BLaER1 treated with 17β-estradiol and CSF1 and Interleukin-3, amounts not matched to agents 10 nM and 100 nM (cell line): ENCODE measurements at regions not wholly inside any gene's neighbourhood (a gene's known extent, or its start where the extent isn't known, plus 50 kb on each side); places are given as distances from the start of the nearest gene placed in this dataset.
A peak's percentile ranks its signal among the peaks of the same experiment; 100 is the strongest.

Experiments
- H3K27ac ChIP-seq, 11 experiments: shearing (Covaris generic); formaldehyde crosslinking; 2 replicates each; pipeline ENCODE4 v1.8.1; 2022
- H3K27me3 ChIP-seq, 11 experiments: shearing (Covaris generic); formaldehyde crosslinking; 2 replicates each; pipeline ENCODE4 v1.8.1; 2022
- H3K36me3 ChIP-seq, 11 experiments: shearing (Covaris generic); formaldehyde crosslinking; 2 replicates each; pipeline ENCODE4 v1.8.1; 2022
- H3K4me1 ChIP-seq, 10 experiments: shearing (Covaris generic); formaldehyde crosslinking; 2 replicates each; pipeline ENCODE4 v1.8.1; 2022
- H3K4me2 ChIP-seq, 11 experiments: shearing (Covaris generic); formaldehyde crosslinking; 2 replicates each; pipeline ENCODE4 v1.8.1; 2022
- H3K4me3 ChIP-seq, 10 experiments: shearing (Covaris generic); formaldehyde crosslinking; 2 replicates each; pipeline ENCODE4 v1.8.1; 2022
- H3K9ac ChIP-seq, 11 experiments: shearing (Covaris generic); formaldehyde crosslinking; 2 replicates each; pipeline ENCODE4 v1.8.1; 2022
- H3K9me3 ChIP-seq, 11 experiments: shearing (Covaris generic); formaldehyde crosslinking; replicated peaks in 1 of 11; 2 replicates each; pipeline ENCODE4 v1.8.1; 2022
- H4K20me1 ChIP-seq, 11 experiments: shearing (Covaris generic); formaldehyde crosslinking; 2 replicates each; pipeline ENCODE4 v1.8.1; 2022
- Cebpa-rat ChIP-seq, 11 experiments: shearing (Covaris generic); IDR thresholded peaks; 2 replicates each; pipeline ENCODE4 v1.8.1; 2022

GRCh38 chr3:145815707-145816413 lies 345.1 kb downstream of the PLOD2 start:
- Histone ChIP-seq H3K27ac (no peak overlapping the region), H3K4me3 (no peak overlapping the region), H4K20me1 (no peaks in the 10 kb centered on the region), H3K9me3 (no peaks in the 10 kb centered on the region), H3K9ac (no peak overlapping the region), H3K36me3 (no peaks in the 10 kb centered on the region), H3K27me3 (no peaks in the 10 kb centered on the region), H3K4me1 (no peaks in the 10 kb centered on the region), H3K4me2 (no peak overlapping the region)
- no peak for TF ChIP-seq Cebpa-rat (IDR thresholded peaks at IDR 0.05)

- Histone ChIP-seq H3K4me2 (no peak overlapping the region), H3K9ac (no peak overlapping the region), H3K27ac (no peak overlapping the region), H3K4me1 (no peaks in the 10 kb centered on the region), H3K36me3 (no peaks in the 10 kb centered on the region), H3K4me3 (no peak overlapping the region), H4K20me1 (no peaks in the 10 kb centered on the region), H3K27me3 (no peaks in the 10 kb centered on the region), H3K9me3 (no peaks in the 10 kb centered on the region)
- no peak for TF ChIP-seq Cebpa-rat (IDR thresholded peaks at IDR 0.05)
These were observed 343.0 kb downstream of the PLOD2 start for GRCh38 chr3:145817870-145818483.

GRCh38 chr3:145820170-145820569 lies 340.8 kb downstream of the PLOD2 start:
- H3K9me3 ChIP-seq: peaks cover 0 to 8% (median 4%) of the 10 kb centered on the region in 11 experiments; a peak in 4 of 22 replicates
- no peak overlapping the region for H3K4me2 ChIP-seq
- H3K36me3 ChIP-seq: no peaks in the 10 kb centered on the region
- H3K4me1 ChIP-seq: no peaks in the 10 kb centered on the region
- H3K27ac ChIP-seq: no peak overlapping the region
- H3K9ac ChIP-seq: no peak overlapping the region
- H3K4me3 ChIP-seq: no peak overlapping the region
- no peak for TF ChIP-seq Cebpa-rat (IDR thresholded peaks at IDR 0.05)
- no peaks in the 10 kb centered on the region for H3K27me3 ChIP-seq
- no peaks in the 10 kb centered on the region for H4K20me1 ChIP-seq

- no peak for TF ChIP-seq Cebpa-rat (IDR thresholded peaks at IDR 0.05)
- Histone ChIP-seq H3K4me2 (peak overlapping the region in 3 of 11 experiments; percentile 24 to 27 (median 25); a peak in 3 of 22 replicates), H3K27ac (no peak overlapping the region), H3K36me3 (no peaks in the 10 kb centered on the region), H3K9me3 (no peaks in the 10 kb centered on the region), H3K4me1 (peaks cover 0 to 10% (median 0%) of the 10 kb centered on the region in 10 experiments; a peak in 4 of 20 replicates), H3K9ac (no peak overlapping the region), H3K27me3 (no peaks in the 10 kb centered on the region), H4K20me1 (no peaks in the 10 kb centered on the region), H3K4me3 (no peak overlapping the region)
These were observed 318.6 kb downstream of the PLOD2 start for GRCh38 chr3:145842294-145842902.

GRCh38 chr3:145843561-145843960 lies 317.4 kb downstream of the PLOD2 start:
- no peak overlapping the region for H3K27ac ChIP-seq
- H3K27me3 ChIP-seq: no peaks in the 10 kb centered on the region
- no peak overlapping the region for H3K9ac ChIP-seq
- H3K36me3 ChIP-seq: no peaks in the 10 kb centered on the region
- H3K4me2 ChIP-seq: no peak overlapping the region
- TF ChIP-seq Cebpa-rat (IDR thresholded peaks at IDR 0.05): no peak
- peaks cover 0 to 10% (median 0%) of the 10 kb centered on the region in 10 experiments; a peak in 4 of 20 replicates for H3K4me1 ChIP-seq
- no peaks in the 10 kb centered on the region for H4K20me1 ChIP-seq
- H3K9me3 ChIP-seq: no peaks in the 10 kb centered on the region
- H3K4me3 ChIP-seq: no peak overlapping the region

- Histone ChIP-seq H3K4me3 (no peak overlapping the region), H3K27me3 (no peaks in the 10 kb centered on the region), H3K9me3 (no peaks in the 10 kb centered on the region), H4K20me1 (no peaks in the 10 kb centered on the region), H3K27ac (no peak overlapping the region), H3K36me3 (no peaks in the 10 kb centered on the region), H3K4me1 (no peaks in the 10 kb centered on the region), H3K9ac (no peak overlapping the region), H3K4me2 (no peak overlapping the region)
- 0 out of 22 replicates have a peak, but pooled peaks of 1 of the 11 experiments have one; percentile 24 for TF ChIP-seq Cebpa-rat (IDR thresholded peaks at IDR 0.05)
These were observed 311.9 kb downstream of the PLOD2 start for GRCh38 chr3:145849115-145849514.

- H3K4me1 ChIP-seq: no peaks in the 10 kb centered on the region
- H4K20me1 ChIP-seq: no peaks in the 10 kb centered on the region
- no peak overlapping the region for H3K9ac ChIP-seq
- no peaks in the 10 kb centered on the region for H3K9me3 ChIP-seq
- H3K4me2 ChIP-seq: no peak overlapping the region
- no peaks in the 10 kb centered on the region for H3K36me3 ChIP-seq
- TF ChIP-seq Cebpa-rat (IDR thresholded peaks at IDR 0.05): no peak
- no peak overlapping the region for H3K4me3 ChIP-seq
- no peaks in the 10 kb centered on the region for H3K27me3 ChIP-seq
- H3K27ac ChIP-seq: no peak overlapping the region
These were observed 306.5 kb downstream of the PLOD2 start for GRCh38 chr3:145854499-145854898.

GRCh38 chr3:145857956-145858355 lies 303.0 kb downstream of the PLOD2 start:
- no peak overlapping the region for H3K9ac ChIP-seq
- no peaks in the 10 kb centered on the region for H3K9me3 ChIP-seq
- no peak overlapping the region for H3K27ac ChIP-seq
- no peaks in the 10 kb centered on the region for H3K27me3 ChIP-seq
- H3K4me2 ChIP-seq: no peak overlapping the region
- TF ChIP-seq Cebpa-rat (IDR thresholded peaks at IDR 0.05): no peak
- no peaks in the 10 kb centered on the region for H3K36me3 ChIP-seq
- no peaks in the 10 kb centered on the region for H3K4me1 ChIP-seq
- H3K4me3 ChIP-seq: no peak overlapping the region
- no peaks in the 10 kb centered on the region for H4K20me1 ChIP-seq

- Histone ChIP-seq H4K20me1 (no peaks in the 10 kb centered on the region), H3K36me3 (no peaks in the 10 kb centered on the region), H3K27me3 (no peaks in the 10 kb centered on the region), H3K27ac (no peak overlapping the region), H3K9me3 (no peaks in the 10 kb centered on the region), H3K9ac (no peak overlapping the region), H3K4me2 (no peak overlapping the region), H3K4me1 (no peaks in the 10 kb centered on the region), H3K4me3 (no peak overlapping the region)
- no peak for TF ChIP-seq Cebpa-rat (IDR thresholded peaks at IDR 0.05)
These were observed 296.6 kb downstream of the PLOD2 start for GRCh38 chr3:145864336-145864735.
